GM23338 (cell line): ENCODE measurements at regions not wholly inside any gene's neighbourhood (a gene's known extent, or its start where the extent isn't known, plus 50 kb on each side); places are given as distances from the start of the nearest gene placed in this dataset.

Experiments
- ATAC-seq: fragments of 200-7000 bp; cut with Tn5 transposase; 3 replicates; pipeline ENCODE4 v1.9.1; 2020
- DNase-seq: peaks from one replicate; pipeline ENCODE4 v3.0.0-alpha.2; 2015; ENCODE audit warnings: low spot score
- H2AFZ ChIP-seq: fragments of 200-600 bp; sonication (generic); 2 replicates; pipeline ENCODE4 v1.8.0; 2016; ENCODE audit warnings: antibody characterized with exemption, mild to moderate bottlenecking, moderate library complexity
- H3F3A ChIP-seq: fragments of 200-600 bp; sonication (generic); replicated peaks from 2 replicates; pipeline ENCODE4 v1.8.0; 2017; ENCODE audit warnings: antibody characterized with exemption, mixed run types, low read depth
- H3K27ac ChIP-seq: fragments of 200-600 bp; sonication (generic); 2 replicates; pipeline ENCODE4 v1.6.1; 2016; ENCODE audit warnings: low read depth
- H3K27me3 ChIP-seq: fragments of 200-600 bp; sonication (generic); 2 replicates; pipeline ENCODE4 v1.8.0; 2016; ENCODE audit warnings: mild to moderate bottlenecking, mixed run types, moderate library complexity; ENCODE audit not compliant: insufficient read depth
- H3K36me3 ChIP-seq: fragments of 200-600 bp; sonication (generic); 2 replicates; pipeline ENCODE4 v1.8.0; 2016; ENCODE audit warnings: mild to moderate bottlenecking; ENCODE audit not compliant: insufficient read depth
- H3K4me1 ChIP-seq: fragments of 200-600 bp; sonication (generic); 2 replicates; pipeline ENCODE4 v1.8.0; 2016; ENCODE audit warnings: mild to moderate bottlenecking, moderate library complexity; ENCODE audit not compliant: insufficient read depth
- H3K4me2 ChIP-seq: fragments of 200-600 bp; sonication (generic); 2 replicates; pipeline ENCODE4 v1.7.1; 2017; ENCODE audit warnings: mixed run types
- H3K4me3 ChIP-seq: fragments of 200-600 bp; sonication (generic); 2 replicates; pipeline ENCODE4 v1.6.1; 2016; ENCODE audit warnings: mixed run types
- H3K79me2 ChIP-seq: fragments of 200-600 bp; sonication (generic); replicated peaks from 2 replicates; pipeline ENCODE4 v1.8.0; 2017; ENCODE audit warnings: mild to moderate bottlenecking; ENCODE audit not compliant: insufficient read depth
- H3K9me2 ChIP-seq: fragments of 200-600 bp; sonication (generic); 2 replicates; pipeline ENCODE4 v1.8.0; 2017; ENCODE audit not compliant: insufficient read depth
- H4K20me1 ChIP-seq: fragments of 200-600 bp; sonication (generic); replicated peaks from 2 replicates; pipeline ENCODE4 v1.8.0; 2017; ENCODE audit warnings: mild to moderate bottlenecking; ENCODE audit not compliant: insufficient read depth
- H3K27ac Mint-ChIP-seq: 2 replicates; pipeline ENCODE4 v1.8.0; 2020; ENCODE audit warnings: inconsistent platforms, mild to moderate bottlenecking, moderate library complexity, mixed read lengths
- H3K27me3 Mint-ChIP-seq: 3 replicates; pipeline ENCODE4 v1.8.0; 2022; ENCODE audit warnings: low read depth, mild to moderate bottlenecking, moderate library complexity, mixed read lengths, inconsistent platforms; ENCODE audit not compliant: insufficient read depth, poor library complexity
- H3K36me3 Mint-ChIP-seq: 3 replicates; pipeline ENCODE4 v1.8.0; 2021; ENCODE audit warnings: low read depth, mild to moderate bottlenecking, inconsistent platforms, moderate library complexity, mixed read lengths
- H3K4me1 Mint-ChIP-seq: 3 replicates; pipeline ENCODE4 v1.8.0; 2020; ENCODE audit warnings: mild to moderate bottlenecking, inconsistent platforms, mixed read lengths
- H3K4me3 Mint-ChIP-seq: 3 replicates; pipeline ENCODE4 v1.8.0; 2021; ENCODE audit warnings: moderate library complexity, mild to moderate bottlenecking, inconsistent platforms, mixed read lengths
- H3K9me3 Mint-ChIP-seq: 3 replicates; pipeline ENCODE4 v1.8.0; 2020; ENCODE audit warnings: moderate library complexity, mild to moderate bottlenecking, inconsistent platforms, mixed read lengths
- EZH2 ChIP-seq: fragments of 200-600 bp; sonication (generic); IDR thresholded peaks from one replicate; pipeline ENCODE4 v1.8.0; 2017; ENCODE audit warnings: antibody characterized with exemption, mild to moderate bottlenecking, low read depth; ENCODE audit not compliant: unreplicated experiment
- EZH2phosphoT487 ChIP-seq: fragments of 200-600 bp; sonication (generic); IDR thresholded peaks from one replicate; pipeline ENCODE4 v1.8.1; 2018; ENCODE audit warnings: antibody characterized with exemption; ENCODE audit not compliant: unreplicated experiment
- JUNB ChIP-seq: IDR thresholded peaks from one replicate; pipeline ENCODE4 v1.6.1; 2016; ENCODE audit warnings: antibody characterized with exemption; ENCODE audit not compliant: unreplicated experiment
- POLR2AphosphoS5 ChIP-seq: IDR thresholded peaks from 2 replicates; pipeline ENCODE4 v1.6.1; 2016; ENCODE audit warnings: antibody characterized with exemption, low read depth
- STAT1 ChIP-seq: IDR thresholded peaks from one replicate; pipeline ENCODE4 v1.6.1; 2016; ENCODE audit warnings: antibody characterized with exemption; ENCODE audit not compliant: unreplicated experiment
- ZNF114 ChIP-seq: fragments of 250-450 bp; sonication (Bioruptor Pico); IDR thresholded peaks from 2 replicates; pipeline ENCODE4 v1.5.0; 2020; ENCODE audit warnings: mild to moderate bottlenecking, moderate library complexity
- ZNF331 ChIP-seq: fragments of 250-450 bp; sonication (Bioruptor Pico); IDR thresholded peaks from 2 replicates; pipeline ENCODE4 v1.5.0; 2020; ENCODE audit warnings: low read depth, mild to moderate bottlenecking, moderate library complexity
- TF ChIP-seq, protein P1 (sequence below): fragments of 250-450 bp; sonication (Bioruptor Pico); IDR thresholded peaks from 2 replicates; pipeline ENCODE4 v1.5.0; 2020; ENCODE audit warnings: mild to moderate bottlenecking, moderate library complexity
- TF ChIP-seq, protein P2 (sequence below): IDR thresholded peaks from 2 replicates; pipeline ENCODE4 v1.6.1; 2016; ENCODE audit warnings: antibody characterized with exemption
- TF ChIP-seq, protein P3 (sequence below): IDR thresholded peaks from one replicate; pipeline ENCODE4 v1.6.1; 2018; ENCODE audit warnings: antibody characterized with exemption; ENCODE audit not compliant: unreplicated experiment

DNA sequence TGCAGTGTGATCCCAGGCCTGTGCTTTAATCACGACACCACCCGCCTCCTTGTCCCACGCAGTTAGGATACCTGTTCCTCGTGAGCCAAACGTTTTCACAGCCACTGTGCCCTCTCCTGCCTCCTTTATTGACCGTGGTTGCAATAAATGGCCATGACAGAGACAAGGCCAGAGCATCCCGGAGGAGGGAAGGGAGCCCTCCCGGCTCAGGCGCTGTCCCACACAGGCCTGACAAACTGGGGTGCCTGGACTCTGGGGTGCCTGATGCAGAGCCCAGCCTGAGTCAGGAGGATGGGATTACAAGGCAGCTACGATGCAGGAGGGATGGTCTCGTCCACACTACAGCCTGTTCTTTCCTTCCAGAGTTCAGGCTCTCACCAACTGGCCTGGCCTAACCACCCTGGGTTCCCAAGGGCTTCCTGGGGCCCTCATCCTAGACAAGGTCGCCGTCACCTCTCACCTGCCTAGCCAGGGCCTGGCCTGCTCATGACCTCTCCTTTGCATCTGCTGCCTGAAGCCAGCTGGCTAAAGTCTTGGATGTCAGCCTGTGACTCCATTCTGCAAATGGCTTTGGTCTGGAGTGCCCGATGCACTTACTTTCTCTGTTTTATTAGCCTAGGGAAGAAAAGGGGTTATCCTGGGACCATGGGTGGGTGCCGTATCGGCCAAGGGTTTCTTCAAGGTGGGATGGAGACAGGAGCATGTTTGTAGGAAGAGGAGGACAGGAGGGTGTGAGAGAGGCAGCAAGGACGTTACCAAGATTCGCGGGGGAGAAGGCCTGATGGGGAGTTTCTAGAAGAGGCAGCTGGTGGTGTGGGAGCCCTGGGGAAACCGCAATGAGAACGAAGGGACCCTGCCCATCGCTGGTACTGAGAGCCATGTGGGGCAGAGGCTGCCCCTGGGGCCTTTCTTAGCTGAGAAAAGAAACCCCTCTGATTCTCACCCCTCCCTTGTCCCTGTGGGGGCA lies 234.3 kb upstream of the TNRC6C start (continued):
- TF ChIP-seq JUNB (no peak), ZNF114 (CRISPR knock-in tag) (no peak), POLR2AphosphoS5 (no peak), STAT1 (no peak)
- TF ChIP-seq, protein P1, sequence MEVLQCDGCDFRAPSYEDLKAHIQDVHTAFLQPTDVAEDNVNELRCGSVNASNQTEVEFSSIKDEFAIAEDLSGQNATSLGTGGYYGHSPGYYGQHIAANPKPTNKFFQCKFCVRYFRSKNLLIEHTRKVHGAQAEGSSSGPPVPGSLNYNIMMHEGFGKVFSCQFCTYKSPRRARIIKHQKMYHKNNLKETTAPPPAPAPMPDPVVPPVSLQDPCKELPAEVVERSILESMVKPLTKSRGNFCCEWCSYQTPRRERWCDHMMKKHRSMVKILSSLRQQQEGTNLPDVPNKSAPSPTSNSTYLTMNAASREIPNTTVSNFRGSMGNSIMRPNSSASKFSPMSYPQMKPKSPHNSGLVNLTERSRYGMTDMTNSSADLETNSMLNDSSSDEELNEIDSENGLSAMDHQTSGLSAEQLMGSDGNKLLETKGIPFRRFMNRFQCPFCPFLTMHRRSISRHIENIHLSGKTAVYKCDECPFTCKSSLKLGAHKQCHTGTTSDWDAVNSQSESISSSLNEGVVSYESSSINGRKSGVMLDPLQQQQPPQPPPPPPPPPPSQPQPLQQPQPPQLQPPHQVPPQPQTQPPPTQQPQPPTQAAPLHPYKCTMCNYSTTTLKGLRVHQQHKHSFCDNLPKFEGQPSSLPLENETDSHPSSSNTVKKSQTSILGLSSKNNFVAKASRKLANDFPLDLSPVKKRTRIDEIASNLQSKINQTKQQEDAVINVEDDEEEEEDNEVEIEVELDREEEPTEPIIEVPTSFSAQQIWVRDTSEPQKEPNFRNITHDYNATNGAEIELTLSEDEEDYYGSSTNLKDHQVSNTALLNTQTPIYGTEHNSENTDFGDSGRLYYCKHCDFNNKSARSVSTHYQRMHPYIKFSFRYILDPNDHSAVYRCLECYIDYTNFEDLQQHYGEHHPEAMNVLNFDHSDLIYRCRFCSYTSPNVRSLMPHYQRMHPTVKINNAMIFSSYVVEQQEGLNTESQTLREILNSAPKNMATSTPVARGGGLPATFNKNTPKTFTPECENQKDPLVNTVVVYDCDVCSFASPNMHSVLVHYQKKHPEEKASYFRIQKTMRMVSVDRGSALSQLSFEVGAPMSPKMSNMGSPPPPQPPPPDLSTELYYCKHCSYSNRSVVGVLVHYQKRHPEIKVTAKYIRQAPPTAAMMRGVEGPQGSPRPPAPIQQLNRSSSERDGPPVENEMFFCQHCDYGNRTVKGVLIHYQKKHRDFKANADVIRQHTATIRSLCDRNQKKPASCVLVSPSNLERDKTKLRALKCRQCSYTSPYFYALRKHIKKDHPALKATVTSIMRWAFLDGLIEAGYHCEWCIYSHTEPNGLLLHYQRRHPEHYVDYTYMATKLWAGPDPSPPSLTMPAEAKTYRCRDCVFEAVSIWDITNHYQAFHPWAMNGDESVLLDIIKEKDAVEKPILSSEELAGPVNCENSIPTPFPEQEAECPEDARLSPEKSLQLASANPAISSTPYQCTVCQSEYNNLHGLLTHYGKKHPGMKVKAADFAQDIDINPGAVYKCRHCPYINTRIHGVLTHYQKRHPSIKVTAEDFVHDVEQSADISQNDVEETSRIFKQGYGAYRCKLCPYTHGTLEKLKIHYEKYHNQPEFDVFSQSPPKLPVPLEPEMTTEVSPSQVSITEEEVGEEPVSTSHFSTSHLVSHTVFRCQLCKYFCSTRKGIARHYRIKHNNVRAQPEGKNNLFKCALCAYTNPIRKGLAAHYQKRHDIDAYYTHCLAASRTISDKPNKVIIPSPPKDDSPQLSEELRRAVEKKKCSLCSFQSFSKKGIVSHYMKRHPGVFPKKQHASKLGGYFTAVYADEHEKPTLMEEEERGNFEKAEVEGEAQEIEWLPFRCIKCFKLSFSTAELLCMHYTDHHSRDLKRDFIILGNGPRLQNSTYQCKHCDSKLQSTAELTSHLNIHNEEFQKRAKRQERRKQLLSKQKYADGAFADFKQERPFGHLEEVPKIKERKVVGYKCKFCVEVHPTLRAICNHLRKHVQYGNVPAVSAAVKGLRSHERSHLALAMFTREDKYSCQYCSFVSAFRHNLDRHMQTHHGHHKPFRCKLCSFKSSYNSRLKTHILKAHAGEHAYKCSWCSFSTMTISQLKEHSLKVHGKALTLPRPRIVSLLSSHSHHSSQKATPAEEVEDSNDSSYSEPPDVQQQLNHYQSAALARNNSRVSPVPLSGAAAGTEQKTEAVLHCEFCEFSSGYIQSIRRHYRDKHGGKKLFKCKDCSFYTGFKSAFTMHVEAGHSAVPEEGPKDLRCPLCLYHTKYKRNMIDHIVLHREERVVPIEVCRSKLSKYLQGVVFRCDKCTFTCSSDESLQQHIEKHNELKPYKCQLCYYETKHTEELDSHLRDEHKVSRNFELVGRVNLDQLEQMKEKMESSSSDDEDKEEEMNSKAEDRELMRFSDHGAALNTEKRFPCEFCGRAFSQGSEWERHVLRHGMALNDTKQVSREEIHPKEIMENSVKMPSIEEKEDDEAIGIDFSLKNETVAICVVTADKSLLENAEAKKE (CRISPR knock-in tag): no peak

DNA sequence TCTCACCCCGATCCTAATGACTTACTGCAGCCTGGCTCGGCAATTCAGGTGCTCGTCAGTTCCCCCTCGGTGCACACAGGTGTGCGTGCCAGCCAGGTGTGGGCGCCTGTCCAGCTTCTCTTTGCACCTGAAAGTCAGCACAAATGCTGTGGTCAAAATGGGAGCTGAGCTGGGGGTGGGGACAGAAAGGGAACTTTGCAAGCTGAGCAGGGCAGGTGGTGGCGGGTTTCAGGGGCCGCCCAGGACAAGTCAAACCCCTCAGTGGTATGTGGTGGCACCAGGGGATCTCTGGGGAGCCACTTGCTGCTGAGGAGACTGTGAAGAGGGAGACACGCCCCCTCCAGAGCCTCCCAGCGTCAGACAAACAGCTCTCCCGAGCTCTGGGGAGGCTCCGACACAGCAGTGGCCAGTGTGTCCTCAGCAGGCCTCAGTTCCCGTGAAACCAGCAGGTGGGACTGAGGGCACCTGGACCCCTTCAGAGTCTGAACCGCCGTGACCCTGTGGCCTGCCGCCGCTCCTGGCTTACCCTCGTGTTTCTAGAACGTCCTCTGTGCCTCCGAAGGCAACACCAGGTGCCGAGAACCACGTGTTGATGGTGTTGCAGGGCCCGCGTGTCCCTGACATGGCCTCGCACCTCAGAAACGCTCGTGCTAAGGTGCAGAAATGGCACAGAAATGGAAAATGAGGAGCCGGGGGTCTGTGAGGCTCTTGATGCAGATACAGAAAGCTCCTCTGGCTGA lies 233.5 kb upstream of the TNRC6C start:
- peaks cover 10% of the 10 kb centered on the region for H3K9me3 Mint-ChIP-seq
- H3K27me3 Mint-ChIP-seq: peaks cover 2% of the 10 kb centered on the region
- peaks cover 12% of the 10 kb centered on the region for H3K4me1 Mint-ChIP-seq

More for the DNA sequence above, 233.5 kb upstream of the TNRC6C start:
- DNase-seq: no peak
- no peak for ATAC-seq
- no peaks in the 10 kb centered on the region for H3K36me3 Mint-ChIP-seq
- H3K27ac Mint-ChIP-seq: no peak overlapping the region
- Histone ChIP-seq H3F3A (no peaks in the 10 kb centered on the region), H3K4me3 (no peak overlapping the region), H3K9me2 (no peaks in the 10 kb centered on the region), H3K27me3 (no peaks in the 10 kb centered on the region), H4K20me1 (no peaks in the 10 kb centered on the region), H2AFZ (no peak overlapping the region), H3K36me3 (no peaks in the 10 kb centered on the region), H3K4me1 (peaks cover 6% of the 10 kb centered on the region; the same call in 1 of the 2 replicates), H3K4me2 (no peak overlapping the region), H3K79me2 (no peaks in the 10 kb centered on the region), H3K27ac (no peak overlapping the region)
- H3K4me3 Mint-ChIP-seq: no peak overlapping the region
- TF ChIP-seq, protein P2, sequence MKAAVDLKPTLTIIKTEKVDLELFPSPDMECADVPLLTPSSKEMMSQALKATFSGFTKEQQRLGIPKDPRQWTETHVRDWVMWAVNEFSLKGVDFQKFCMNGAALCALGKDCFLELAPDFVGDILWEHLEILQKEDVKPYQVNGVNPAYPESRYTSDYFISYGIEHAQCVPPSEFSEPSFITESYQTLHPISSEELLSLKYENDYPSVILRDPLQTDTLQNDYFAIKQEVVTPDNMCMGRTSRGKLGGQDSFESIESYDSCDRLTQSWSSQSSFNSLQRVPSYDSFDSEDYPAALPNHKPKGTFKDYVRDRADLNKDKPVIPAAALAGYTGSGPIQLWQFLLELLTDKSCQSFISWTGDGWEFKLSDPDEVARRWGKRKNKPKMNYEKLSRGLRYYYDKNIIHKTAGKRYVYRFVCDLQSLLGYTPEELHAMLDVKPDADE: no peak
- TF ChIP-seq EZH2phosphoT487 (no peak), ZNF331 (no peak), STAT1 (no peak), EZH2 (no peak), ZNF114 (CRISPR knock-in tag) (no peak)
- TF ChIP-seq, protein P3, sequence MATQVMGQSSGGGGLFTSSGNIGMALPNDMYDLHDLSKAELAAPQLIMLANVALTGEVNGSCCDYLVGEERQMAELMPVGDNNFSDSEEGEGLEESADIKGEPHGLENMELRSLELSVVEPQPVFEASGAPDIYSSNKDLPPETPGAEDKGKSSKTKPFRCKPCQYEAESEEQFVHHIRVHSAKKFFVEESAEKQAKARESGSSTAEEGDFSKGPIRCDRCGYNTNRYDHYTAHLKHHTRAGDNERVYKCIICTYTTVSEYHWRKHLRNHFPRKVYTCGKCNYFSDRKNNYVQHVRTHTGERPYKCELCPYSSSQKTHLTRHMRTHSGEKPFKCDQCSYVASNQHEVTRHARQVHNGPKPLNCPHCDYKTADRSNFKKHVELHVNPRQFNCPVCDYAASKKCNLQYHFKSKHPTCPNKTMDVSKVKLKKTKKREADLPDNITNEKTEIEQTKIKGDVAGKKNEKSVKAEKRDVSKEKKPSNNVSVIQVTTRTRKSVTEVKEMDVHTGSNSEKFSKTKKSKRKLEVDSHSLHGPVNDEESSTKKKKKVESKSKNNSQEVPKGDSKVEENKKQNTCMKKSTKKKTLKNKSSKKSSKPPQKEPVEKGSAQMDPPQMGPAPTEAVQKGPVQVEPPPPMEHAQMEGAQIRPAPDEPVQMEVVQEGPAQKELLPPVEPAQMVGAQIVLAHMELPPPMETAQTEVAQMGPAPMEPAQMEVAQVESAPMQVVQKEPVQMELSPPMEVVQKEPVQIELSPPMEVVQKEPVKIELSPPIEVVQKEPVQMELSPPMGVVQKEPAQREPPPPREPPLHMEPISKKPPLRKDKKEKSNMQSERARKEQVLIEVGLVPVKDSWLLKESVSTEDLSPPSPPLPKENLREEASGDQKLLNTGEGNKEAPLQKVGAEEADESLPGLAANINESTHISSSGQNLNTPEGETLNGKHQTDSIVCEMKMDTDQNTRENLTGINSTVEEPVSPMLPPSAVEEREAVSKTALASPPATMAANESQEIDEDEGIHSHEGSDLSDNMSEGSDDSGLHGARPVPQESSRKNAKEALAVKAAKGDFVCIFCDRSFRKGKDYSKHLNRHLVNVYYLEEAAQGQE: no peak
